ENCODE measurements at regions not wholly inside any gene's neighbourhood (a gene's known extent, or its start where the extent isn't known, plus 50 kb on each side); places are given as distances from the start of the nearest gene placed in this dataset.

DNA sequence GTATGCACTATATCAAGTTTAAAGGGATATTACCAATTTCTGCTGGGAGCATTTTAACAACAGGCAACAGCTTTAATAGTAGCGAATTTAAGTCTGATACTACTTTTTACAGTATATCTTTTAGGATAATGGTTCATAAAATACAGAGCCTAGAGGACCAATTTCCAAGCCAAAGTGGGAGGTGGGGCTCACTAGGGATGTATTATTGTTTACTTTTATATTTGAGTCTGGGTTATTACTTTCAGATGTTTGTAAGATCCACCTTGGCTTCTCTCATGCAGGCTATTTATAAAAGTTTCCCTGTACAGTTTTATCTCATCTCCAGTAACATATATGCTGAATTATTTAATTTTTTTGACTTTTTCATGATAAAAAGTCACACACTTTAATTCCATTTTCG is 242.0 kb downstream of the CMPK2 start:
- Histone ChIP-seq H2BK120ac (ENCODE audit: low read depth, low read length, poor library complexity, severe bottlenecking) (no peak overlapping the region), H3K27ac (ENCODE audit: insufficient read length, low read depth, low read length) (no peak overlapping the region), H3K56ac (ENCODE audit: insufficient read length, low read depth, low read length) (no peak overlapping the region), H3K4me2 (ENCODE audit: insufficient read depth, insufficient read length, low read length) (no peak overlapping the region), H4K91ac (ENCODE audit: insufficient read length, low read depth, low read length) (no peak overlapping the region), H3K18ac (ENCODE audit: insufficient read length, low read depth, low read length) (no peak overlapping the region), H3K79me1 (ENCODE audit: insufficient read depth, low read depth, low read length, poor library complexity, severe bottlenecking) (no peaks in the 10 kb centered on the region), H3K23me2 (ENCODE audit: insufficient read length, low read depth, low read length, poor library complexity, severe bottlenecking) (no peaks in the 10 kb centered on the region), H4K5ac (ENCODE audit: insufficient read length, low read depth, low read length) (no peak overlapping the region), H3K4ac (ENCODE audit: low read depth, low read length) (no peak overlapping the region), H3K9ac (ENCODE audit: extremely low read depth, insufficient read length, low read length) (no peak overlapping the region), H2BK12ac (ENCODE audit: insufficient read length, low read depth, low read length) (no peak overlapping the region), H3T11ph (ENCODE audit: low read length) (no peak overlapping the region), H3K9me3 (ENCODE audit: control insufficient read depth, low read depth, low read length) (no peaks in the 10 kb centered on the region), H2AK5ac (ENCODE audit: insufficient read length, low read length) (no peak overlapping the region), H3K14ac (ENCODE audit: insufficient read depth, low read length) (no peak overlapping the region), H4K8ac (replicated peaks; ENCODE audit: insufficient read length, low read depth, low read length) (no peak overlapping the region), H3K4me1 (ENCODE audit: insufficient read depth, low read length) (no peaks in the 10 kb centered on the region), H2BK20ac (ENCODE audit: low read depth, low read length, poor library complexity, severe bottlenecking) (no peak overlapping the region), H2BK15ac (ENCODE audit: low read depth, low read length) (no peak overlapping the region), H3K27me3 (ENCODE audit: insufficient read depth, low read length) (no peaks in the 10 kb centered on the region), H4K20me1 (ENCODE audit: control insufficient read depth, insufficient read depth, insufficient read length) (no peaks in the 10 kb centered on the region), H2AFZ (ENCODE audit: low read length) (no peak overlapping the region), H3K79me2 (ENCODE audit: insufficient read depth, low read length) (no peaks in the 10 kb centered on the region), H2BK5ac (ENCODE audit: insufficient read length, low read length) (no peak overlapping the region), H3K23ac (ENCODE audit: insufficient read length, low read depth, low read length) (no peak overlapping the region)
- Mint-ChIP-seq H3K27me3 (ENCODE audit: low read depth) (no peaks in the 10 kb centered on the region), H3K9me3 (peaks cover 0 to 3% of the 10 kb centered on the region in 2 experiments; a peak in 2 of 5 replicates), H3K27ac (no peak overlapping the region), H3K36me3 (ENCODE audit: insufficient read depth in 1 of 3, low read depth in 3 of 3) (no peaks in the 10 kb centered on the region; a peak in 1 of 7 replicates), H3K4me3 (no peak overlapping the region), H3K4me1 (peaks cover 7 to 8% of the 10 kb centered on the region in 2 experiments)
- TF ChIP-seq, protein P1, sequence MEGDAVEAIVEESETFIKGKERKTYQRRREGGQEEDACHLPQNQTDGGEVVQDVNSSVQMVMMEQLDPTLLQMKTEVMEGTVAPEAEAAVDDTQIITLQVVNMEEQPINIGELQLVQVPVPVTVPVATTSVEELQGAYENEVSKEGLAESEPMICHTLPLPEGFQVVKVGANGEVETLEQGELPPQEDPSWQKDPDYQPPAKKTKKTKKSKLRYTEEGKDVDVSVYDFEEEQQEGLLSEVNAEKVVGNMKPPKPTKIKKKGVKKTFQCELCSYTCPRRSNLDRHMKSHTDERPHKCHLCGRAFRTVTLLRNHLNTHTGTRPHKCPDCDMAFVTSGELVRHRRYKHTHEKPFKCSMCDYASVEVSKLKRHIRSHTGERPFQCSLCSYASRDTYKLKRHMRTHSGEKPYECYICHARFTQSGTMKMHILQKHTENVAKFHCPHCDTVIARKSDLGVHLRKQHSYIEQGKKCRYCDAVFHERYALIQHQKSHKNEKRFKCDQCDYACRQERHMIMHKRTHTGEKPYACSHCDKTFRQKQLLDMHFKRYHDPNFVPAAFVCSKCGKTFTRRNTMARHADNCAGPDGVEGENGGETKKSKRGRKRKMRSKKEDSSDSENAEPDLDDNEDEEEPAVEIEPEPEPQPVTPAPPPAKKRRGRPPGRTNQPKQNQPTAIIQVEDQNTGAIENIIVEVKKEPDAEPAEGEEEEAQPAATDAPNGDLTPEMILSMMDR (conservative IDR thresholded peaks at IDR 0.05): no peak
- DNase-seq: no peak
- WGBS (ENCODE audit: extremely low coverage, insufficient read length, low lambda C conversion rate): no CpG with 5 or more reads among the region's 2 CpGs

Measured in H9 (cell line).